ENCODE measurements at regions not wholly inside any gene's neighbourhood (a gene's known extent, or its start where the extent isn't known, plus 50 kb on each side); places are given as distances from the start of the nearest gene placed in this dataset.
A peak's percentile ranks its signal among the peaks of the same experiment; 100 is the strongest.

GRCh38 chr1:232560940-232561339 is 69.0 kb downstream of the SIPA1L2 start:
- Histone ChIP-seq H3K4me1 (ENCODE audit: control insufficient read depth, insufficient read depth, low read depth, low read length) (peaks cover 10% of the 10 kb centered on the region), H2AK5ac (ENCODE audit: low read length, severe bottlenecking) (no peak overlapping the region), H3K27ac (ENCODE audit: low read length, poor library complexity, severe bottlenecking) (no peak overlapping the region), H3K4me3 (ENCODE audit: insufficient read depth in 1 of 2, low read depth in 1 of 2, low read length in 2 of 2) (no peak overlapping the region), H2BK5ac (ENCODE audit: low read depth, low read length, poor library complexity, severe bottlenecking) (no peak overlapping the region), H4K8ac (ENCODE audit: low read length) (no peak overlapping the region), H3K14ac (ENCODE audit: low read length in 2 of 2) (no peak overlapping the region), H3K23ac (ENCODE audit: low read length in 2 of 2) (no peak overlapping the region), H3K9me3 (ENCODE audit: control insufficient read depth, low read length) (no peaks in the 10 kb centered on the region), H3K4me2 (ENCODE audit: low read length, poor library complexity, severe bottlenecking) (no peak overlapping the region), H4K91ac (ENCODE audit: low read length) (no peak overlapping the region), H3K79me1 (replicated peaks; ENCODE audit: low read length, poor library complexity, severe bottlenecking) (peaks cover 37% of the 10 kb centered on the region), H3K4ac (ENCODE audit: low read depth in 1 of 2, low read length in 2 of 2) (no peak overlapping the region), H2BK15ac (ENCODE audit: low read depth, poor library complexity, severe bottlenecking) (no peak overlapping the region), H3K18ac (ENCODE audit: low read depth in 1 of 2, low read length in 2 of 2) (no peak overlapping the region), H2AFZ (ENCODE audit: low read depth, low read length) (no peak overlapping the region), H3K9ac (ENCODE audit: low read length) (no peak overlapping the region), H3K27me3 (ENCODE audit: control insufficient read depth in 1 of 2, insufficient read depth in 1 of 2, low read length in 2 of 2) (no peaks in the 10 kb centered on the region), H3K36me3 (ENCODE audit: control insufficient read depth in 1 of 2, insufficient read depth in 2 of 2, low read depth in 1 of 2, low read length in 2 of 2) (peaks cover 0 to 7% of the 10 kb centered on the region in 2 experiments), H2BK12ac (ENCODE audit: low read length in 2 of 2) (no peak overlapping the region), H2BK120ac (ENCODE audit: low read depth, low read length) (no peak overlapping the region)
- WGBS: 90% methylated on average over 4 of the region's 5 CpGs
- no peak for DNase-seq

- H3K27me3 ChIP-seq (ENCODE audit: control insufficient read depth in 1 of 2, insufficient read depth in 1 of 2, low read length in 2 of 2): no peaks in the 10 kb centered on the region
- H3K18ac ChIP-seq (ENCODE audit: low read depth in 1 of 2, low read length in 2 of 2): no peak overlapping the region
- no peak for DNase-seq
- H2BK12ac ChIP-seq (ENCODE audit: low read length in 2 of 2): no peak overlapping the region
- H4K8ac ChIP-seq (ENCODE audit: low read length): no peak overlapping the region
- no peak overlapping the region for H2BK15ac ChIP-seq (ENCODE audit: low read depth, poor library complexity, severe bottlenecking)
- WGBS: no CpG with 5 or more reads among the region's 1 CpG
- no peak overlapping the region for H2BK120ac ChIP-seq (ENCODE audit: low read depth, low read length)
- peaks cover 36% of the 10 kb centered on the region for H3K79me1 ChIP-seq (replicated peaks; ENCODE audit: low read length, poor library complexity, severe bottlenecking)
- no peak overlapping the region for H4K91ac ChIP-seq (ENCODE audit: low read length)
- no peak overlapping the region for H3K9ac ChIP-seq (ENCODE audit: low read length)
- peaks cover 0 to 7% of the 10 kb centered on the region in 2 experiments for H3K36me3 ChIP-seq (ENCODE audit: control insufficient read depth in 1 of 2, insufficient read depth in 2 of 2, low read depth in 1 of 2, low read length in 2 of 2)
- H2AK5ac ChIP-seq (ENCODE audit: low read length, severe bottlenecking): no peak overlapping the region
- H3K23ac ChIP-seq (ENCODE audit: low read length in 2 of 2): no peak overlapping the region
- H3K4me3 ChIP-seq (ENCODE audit: insufficient read depth in 1 of 2, low read depth in 1 of 2, low read length in 2 of 2): no peak overlapping the region
- H3K4me2 ChIP-seq (ENCODE audit: low read length, poor library complexity, severe bottlenecking): no peak overlapping the region
- no peak overlapping the region for H3K14ac ChIP-seq (ENCODE audit: low read length in 2 of 2)
- no peaks in the 10 kb centered on the region for H3K9me3 ChIP-seq (ENCODE audit: control insufficient read depth, low read length)
- H3K4ac ChIP-seq (ENCODE audit: low read depth in 1 of 2, low read length in 2 of 2): no peak overlapping the region
- no peak overlapping the region for H2BK5ac ChIP-seq (ENCODE audit: low read depth, low read length, poor library complexity, severe bottlenecking)
- H3K4me1 ChIP-seq (ENCODE audit: control insufficient read depth, insufficient read depth, low read depth, low read length): peaks cover 11% of the 10 kb centered on the region
- no peak overlapping the region for H3K27ac ChIP-seq (ENCODE audit: low read length, poor library complexity, severe bottlenecking)
- H2AFZ ChIP-seq (ENCODE audit: low read depth, low read length): no peak overlapping the region
These were observed 71.0 kb downstream of the SIPA1L2 start for GRCh38 chr1:232558954-232559353.

- Histone ChIP-seq H3K14ac (ENCODE audit: low read length in 2 of 2) (no peak overlapping the region), H2BK5ac (ENCODE audit: low read depth, low read length, poor library complexity, severe bottlenecking) (no peak overlapping the region), H3K9me3 (ENCODE audit: control insufficient read depth, low read length) (no peaks in the 10 kb centered on the region), H2BK120ac (ENCODE audit: low read depth, low read length) (no peak overlapping the region), H3K4ac (ENCODE audit: low read depth in 1 of 2, low read length in 2 of 2) (peak overlapping the region in 1 of 2 experiments; percentile 26), H4K8ac (ENCODE audit: low read length) (no peak overlapping the region), H4K91ac (ENCODE audit: low read length) (no peak overlapping the region), H2BK15ac (ENCODE audit: low read depth, poor library complexity, severe bottlenecking) (no peak overlapping the region), H3K79me1 (replicated peaks; ENCODE audit: low read length, poor library complexity, severe bottlenecking) (peaks cover 34% of the 10 kb centered on the region), H2AFZ (ENCODE audit: low read depth, low read length) (no peak overlapping the region), H3K23ac (ENCODE audit: low read length in 2 of 2) (no peak overlapping the region), H2AK5ac (ENCODE audit: low read length, severe bottlenecking) (peak overlapping the region; percentile 3), H3K18ac (ENCODE audit: low read depth in 1 of 2, low read length in 2 of 2) (peak overlapping the region; percentile 18 to 46), H3K36me3 (ENCODE audit: control insufficient read depth in 1 of 2, insufficient read depth in 2 of 2, low read depth in 1 of 2, low read length in 2 of 2) (peaks cover 0 to 11% of the 10 kb centered on the region in 2 experiments), H3K4me2 (ENCODE audit: low read length, poor library complexity, severe bottlenecking) (no peak overlapping the region), H3K27me3 (ENCODE audit: control insufficient read depth in 1 of 2, insufficient read depth in 1 of 2, low read length in 2 of 2) (no peaks in the 10 kb centered on the region), H3K27ac (ENCODE audit: low read length, poor library complexity, severe bottlenecking) (no peak overlapping the region), H3K4me3 (ENCODE audit: insufficient read depth in 1 of 2, low read depth in 1 of 2, low read length in 2 of 2) (no peak overlapping the region), H3K9ac (ENCODE audit: low read length) (no peak overlapping the region), H2BK12ac (ENCODE audit: low read length in 2 of 2) (peak overlapping the region in 1 of 2 experiments; percentile 72), H3K4me1 (ENCODE audit: control insufficient read depth, insufficient read depth, low read depth, low read length) (peaks cover 17% of the 10 kb centered on the region)
- DNase-seq: no peak
- WGBS: 67% methylated on average over 2 of the region's 3 CpGs
These were observed 72.3 kb downstream of the SIPA1L2 start for GRCh38 chr1:232557502-232558191.

GRCh38 chr1:232557096-232557495 is 72.8 kb downstream of the SIPA1L2 start:
- no peak overlapping the region for H2AK5ac ChIP-seq (ENCODE audit: low read length, severe bottlenecking)
- H2BK12ac ChIP-seq (ENCODE audit: low read length in 2 of 2): no peak overlapping the region
- H3K36me3 ChIP-seq (ENCODE audit: control insufficient read depth in 1 of 2, insufficient read depth in 2 of 2, low read depth in 1 of 2, low read length in 2 of 2): peaks cover 0 to 11% of the 10 kb centered on the region in 2 experiments
- no peak overlapping the region for H3K4me3 ChIP-seq (ENCODE audit: insufficient read depth in 1 of 2, low read depth in 1 of 2, low read length in 2 of 2)
- H3K18ac ChIP-seq (ENCODE audit: low read depth in 1 of 2, low read length in 2 of 2): peak overlapping the region; percentile 18 to 46
- H2BK15ac ChIP-seq (ENCODE audit: low read depth, poor library complexity, severe bottlenecking): no peak overlapping the region
- no peak overlapping the region for H3K4me2 ChIP-seq (ENCODE audit: low read length, poor library complexity, severe bottlenecking)
- WGBS: 89% methylated on average over 7 of the region's 7 CpGs
- H3K27me3 ChIP-seq (ENCODE audit: control insufficient read depth in 1 of 2, insufficient read depth in 1 of 2, low read length in 2 of 2): no peaks in the 10 kb centered on the region
- H3K9ac ChIP-seq (ENCODE audit: low read length): no peak overlapping the region
- no peak overlapping the region for H3K23ac ChIP-seq (ENCODE audit: low read length in 2 of 2)
- H2AFZ ChIP-seq (ENCODE audit: low read depth, low read length): no peak overlapping the region
- H4K8ac ChIP-seq (ENCODE audit: low read length): no peak overlapping the region
- peaks cover 33% of the 10 kb centered on the region for H3K79me1 ChIP-seq (replicated peaks; ENCODE audit: low read length, poor library complexity, severe bottlenecking)
- H4K91ac ChIP-seq (ENCODE audit: low read length): no peak overlapping the region
- H3K4ac ChIP-seq (ENCODE audit: low read depth in 1 of 2, low read length in 2 of 2): peak overlapping the region in 1 of 2 experiments; percentile 26
- no peak for DNase-seq
- H3K4me1 ChIP-seq (ENCODE audit: control insufficient read depth, insufficient read depth, low read depth, low read length): peaks cover 20% of the 10 kb centered on the region
- H2BK5ac ChIP-seq (ENCODE audit: low read depth, low read length, poor library complexity, severe bottlenecking): no peak overlapping the region
- no peaks in the 10 kb centered on the region for H3K9me3 ChIP-seq (ENCODE audit: control insufficient read depth, low read length)
- H3K14ac ChIP-seq (ENCODE audit: low read length in 2 of 2): no peak overlapping the region
- H2BK120ac ChIP-seq (ENCODE audit: low read depth, low read length): no peak overlapping the region
- no peak overlapping the region for H3K27ac ChIP-seq (ENCODE audit: low read length, poor library complexity, severe bottlenecking)

Measured in mesenchymal stem cell (in vitro differentiated cells and primary cell).